ENCODE measurements at regions not wholly inside any gene's neighbourhood (a gene's known extent, or its start where the extent isn't known, plus 50 kb on each side); places are given as distances from the start of the nearest gene placed in this dataset.
"Not testable (repeated sequence)": the region's sequence is repeated elsewhere in the genome, so short reads cannot be mapped to it uniquely, and the experiment has no call there.

DNA sequence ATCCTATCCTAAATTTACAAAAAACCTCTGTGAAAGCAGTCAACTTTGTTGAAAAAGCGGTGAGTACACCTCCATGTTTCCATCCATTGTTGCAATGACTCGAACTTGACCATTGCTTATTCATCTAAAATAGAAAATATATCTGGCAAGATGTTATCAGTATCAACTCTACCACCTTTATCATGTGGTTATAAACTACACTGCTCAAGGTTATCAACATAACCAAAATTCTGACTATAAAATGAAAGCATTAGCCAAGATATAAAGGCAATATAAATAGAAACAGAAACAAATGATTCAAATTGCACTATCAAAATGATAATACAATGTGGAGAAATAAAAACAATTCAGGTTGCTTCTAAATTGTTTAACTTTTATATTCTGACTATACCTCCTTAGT, 150.0 kb downstream of the AVL9 start:
- DNase-seq: not testable (repeated sequence)

GRCh38 chr7:32643194-32643593, 147.9 kb downstream of the AVL9 start:
- no peak for DNase-seq

- DNase-seq: no peak
Measured at GRCh38 chr7:32639122-32639521, 143.8 kb downstream of the AVL9 start.

GRCh38 chr7:32638479-32639121, 143.3 kb downstream of the AVL9 start:
- DNase-seq: not testable (repeated sequence)
